Epithelial cell of esophagus (primary cell): ENCODE measurements at regions not wholly inside any gene's neighbourhood (a gene's known extent, or its start where the extent isn't known, plus 50 kb on each side); places are given as distances from the start of the nearest gene placed in this dataset.
A peak's percentile ranks its signal among the peaks of the same experiment; 100 is the strongest.

Source experiments
- DNase-seq: peaks from one replicate; pipeline ENCODE4 v3.0.0; 2010; ENCODE audit warnings: low read depth
- H3K4me3 ChIP-seq: 2 replicates; pipeline ENCODE4 v1.5.1; 2011; ENCODE audit warnings: mild to moderate bottlenecking, low read length, control low read depth
- TF ChIP-seq, protein P1 (sequence below): IDR thresholded peaks from 2 replicates; pipeline ENCODE4 v1.5.1; 2011; ENCODE audit warnings: low read depth, mild to moderate bottlenecking, low read length, control low read depth, inconsistent platforms; ENCODE audit not compliant: insufficient read depth; ENCODE audit errors: missing control alignments

DNA sequence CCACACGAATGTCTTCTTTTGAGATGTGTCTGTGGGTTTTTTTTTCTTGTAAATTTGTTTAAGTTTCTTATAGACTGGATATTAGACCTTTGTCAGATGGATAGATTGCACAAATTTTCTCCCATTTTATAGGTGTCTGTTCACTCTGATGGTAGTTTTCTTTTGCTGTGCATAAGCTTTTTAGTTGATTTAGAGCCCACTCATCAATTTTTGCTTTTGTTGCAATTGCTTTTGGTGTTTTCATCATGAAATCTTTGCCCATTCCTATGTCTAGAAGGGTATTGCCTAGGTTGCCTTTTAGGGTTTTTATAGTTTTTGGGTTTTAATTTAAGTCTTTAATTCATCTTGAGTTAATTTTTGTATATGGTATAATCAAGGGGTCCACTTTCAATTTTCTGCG is 57.7 kb downstream of the NKX2-2 start:
- TF ChIP-seq, protein P1, sequence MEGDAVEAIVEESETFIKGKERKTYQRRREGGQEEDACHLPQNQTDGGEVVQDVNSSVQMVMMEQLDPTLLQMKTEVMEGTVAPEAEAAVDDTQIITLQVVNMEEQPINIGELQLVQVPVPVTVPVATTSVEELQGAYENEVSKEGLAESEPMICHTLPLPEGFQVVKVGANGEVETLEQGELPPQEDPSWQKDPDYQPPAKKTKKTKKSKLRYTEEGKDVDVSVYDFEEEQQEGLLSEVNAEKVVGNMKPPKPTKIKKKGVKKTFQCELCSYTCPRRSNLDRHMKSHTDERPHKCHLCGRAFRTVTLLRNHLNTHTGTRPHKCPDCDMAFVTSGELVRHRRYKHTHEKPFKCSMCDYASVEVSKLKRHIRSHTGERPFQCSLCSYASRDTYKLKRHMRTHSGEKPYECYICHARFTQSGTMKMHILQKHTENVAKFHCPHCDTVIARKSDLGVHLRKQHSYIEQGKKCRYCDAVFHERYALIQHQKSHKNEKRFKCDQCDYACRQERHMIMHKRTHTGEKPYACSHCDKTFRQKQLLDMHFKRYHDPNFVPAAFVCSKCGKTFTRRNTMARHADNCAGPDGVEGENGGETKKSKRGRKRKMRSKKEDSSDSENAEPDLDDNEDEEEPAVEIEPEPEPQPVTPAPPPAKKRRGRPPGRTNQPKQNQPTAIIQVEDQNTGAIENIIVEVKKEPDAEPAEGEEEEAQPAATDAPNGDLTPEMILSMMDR, result no peak
- DNase-seq, result no peak
- no peak overlapping the region for H3K4me3 ChIP-seq

DNA sequence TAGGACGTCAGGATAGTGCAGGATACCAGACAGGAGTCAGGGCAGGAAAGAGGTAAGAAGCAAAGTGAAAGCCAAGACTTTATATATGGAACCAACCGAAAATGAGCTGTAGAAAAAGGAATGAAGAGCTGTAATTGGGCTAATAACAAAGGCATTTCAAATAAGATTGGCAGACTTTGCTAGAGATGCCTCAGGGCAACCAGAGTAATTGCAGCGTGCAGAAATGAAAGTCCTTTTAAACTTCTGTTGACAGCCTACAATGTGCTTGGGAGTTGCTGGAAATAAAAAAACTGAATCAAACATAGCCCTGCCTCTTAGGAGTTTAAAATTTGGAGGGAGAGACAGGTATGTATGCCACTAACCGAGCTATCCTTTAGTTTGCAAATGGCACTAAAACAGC is 56.4 kb upstream of the NKX2-4 start:
- DNase-seq, result peak; percentile 37
- TF ChIP-seq, protein P1, result no peak
- H3K4me3 ChIP-seq, result no peak overlapping the region

DNA sequence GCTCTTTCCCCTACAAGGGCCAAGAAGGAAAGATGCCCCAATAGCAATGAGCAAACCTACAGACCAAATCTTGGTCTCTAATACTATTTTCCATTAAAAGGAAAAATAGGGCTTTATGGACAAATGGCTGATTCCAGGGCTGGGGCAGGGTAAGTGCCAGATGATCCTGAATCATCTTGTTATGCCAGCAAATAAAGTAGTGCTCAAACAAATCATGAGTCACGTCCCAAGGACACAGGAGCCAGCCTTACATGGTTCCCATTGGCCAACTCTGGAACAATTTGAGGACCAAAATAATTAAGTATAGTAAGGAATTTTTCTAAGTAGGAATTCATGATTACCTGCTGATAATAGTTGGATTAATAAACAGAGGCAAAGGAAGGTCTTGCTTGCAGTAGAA is 53.2 kb upstream of the NKX2-4 start:
- TF ChIP-seq, protein P1, result no peak
- H3K4me3 ChIP-seq, result no peak overlapping the region
- peak; percentile 64 for DNase-seq
